BLaER1 treated with 17β-estradiol and CSF1 and Interleukin-3, amounts not matched to agents 10 nM and 100 nM (cell line): ENCODE measurements at regions not wholly inside any gene's neighbourhood (a gene's known extent, or its start where the extent isn't known, plus 50 kb on each side); places are given as distances from the start of the nearest gene placed in this dataset.
"Not testable (repeated sequence)": the region's sequence is repeated elsewhere in the genome, so short reads cannot be mapped to it uniquely, and the experiment has no call there.

Experiments used
- H3K27ac ChIP-seq, 11 experiments: shearing (Covaris generic); formaldehyde crosslinking; 2 replicates each; pipeline ENCODE4 v1.8.1; 2022
- H3K27me3 ChIP-seq, 11 experiments: shearing (Covaris generic); formaldehyde crosslinking; 2 replicates each; pipeline ENCODE4 v1.8.1; 2022
- H3K36me3 ChIP-seq, 11 experiments: shearing (Covaris generic); formaldehyde crosslinking; 2 replicates each; pipeline ENCODE4 v1.8.1; 2022
- H3K4me1 ChIP-seq, 10 experiments: shearing (Covaris generic); formaldehyde crosslinking; 2 replicates each; pipeline ENCODE4 v1.8.1; 2022
- H3K4me2 ChIP-seq, 11 experiments: shearing (Covaris generic); formaldehyde crosslinking; 2 replicates each; pipeline ENCODE4 v1.8.1; 2022
- H3K4me3 ChIP-seq, 10 experiments: shearing (Covaris generic); formaldehyde crosslinking; 2 replicates each; pipeline ENCODE4 v1.8.1; 2022
- H3K9ac ChIP-seq, 11 experiments: shearing (Covaris generic); formaldehyde crosslinking; 2 replicates each; pipeline ENCODE4 v1.8.1; 2022
- H3K9me3 ChIP-seq, 11 experiments: shearing (Covaris generic); formaldehyde crosslinking; replicated peaks in 1 of 11; 2 replicates each; pipeline ENCODE4 v1.8.1; 2022
- H4K20me1 ChIP-seq, 11 experiments: shearing (Covaris generic); formaldehyde crosslinking; 2 replicates each; pipeline ENCODE4 v1.8.1; 2022
- Cebpa-rat ChIP-seq, 11 experiments: shearing (Covaris generic); IDR thresholded peaks; 2 replicates each; pipeline ENCODE4 v1.8.1; 2022

- Histone ChIP-seq H3K9ac (no peak overlapping the region), H3K36me3 (no peaks in the 10 kb centered on the region), H3K27ac (no peak overlapping the region), H3K4me3 (no peak overlapping the region), H4K20me1 (no peaks in the 10 kb centered on the region), H3K27me3 (no peaks in the 10 kb centered on the region), H3K9me3 (no peaks in the 10 kb centered on the region; a peak in 1 of 22 replicates), H3K4me1 (no peaks in the 10 kb centered on the region), H3K4me2 (no peak overlapping the region)
- TF ChIP-seq Cebpa-rat (IDR thresholded peaks at IDR 0.05) = no peak
These were observed 466.1 kb downstream of the KCNT2 start for GRCh38 chr1:196142111-196142640.

DNA sequence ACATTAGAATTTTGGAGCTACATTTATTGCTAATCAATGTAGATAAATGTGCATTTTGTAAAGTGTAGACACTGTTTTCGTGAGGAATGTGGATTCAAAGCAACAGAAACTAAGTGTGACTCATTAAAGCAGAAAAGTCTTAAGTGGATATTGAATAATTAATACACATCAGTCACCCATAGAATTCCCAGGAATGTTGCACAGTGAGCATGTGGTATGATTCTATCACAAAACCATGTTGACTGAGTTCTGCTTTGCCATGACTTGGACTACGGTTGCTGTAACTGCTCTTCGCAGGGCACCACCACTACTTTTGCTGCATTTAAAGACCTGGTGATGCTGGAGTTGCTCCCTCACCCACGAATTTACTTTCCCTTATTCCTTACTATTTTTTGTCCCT is 471.8 kb downstream of the KCNT2 start:
- no peaks in the 10 kb centered on the region; a peak in 1 of 22 replicates for H3K9me3 ChIP-seq

GRCh38 chr1:196131691-196132090 is 476.5 kb downstream of the KCNT2 start:
- no peak overlapping the region for H3K4me2 ChIP-seq
- no peaks in the 10 kb centered on the region for H3K36me3 ChIP-seq
- H3K9me3 ChIP-seq = no peaks in the 10 kb centered on the region
- no peaks in the 10 kb centered on the region for H3K27me3 ChIP-seq
- no peaks in the 10 kb centered on the region for H3K4me1 ChIP-seq
- no peak overlapping the region for H3K9ac ChIP-seq
- no peaks in the 10 kb centered on the region for H4K20me1 ChIP-seq
- no peak overlapping the region for H3K4me3 ChIP-seq
- TF ChIP-seq Cebpa-rat (IDR thresholded peaks at IDR 0.05) = no peak
- no peak overlapping the region for H3K27ac ChIP-seq

More for the DNA sequence above, 471.8 kb downstream of the KCNT2 start:
- H3K27ac ChIP-seq = no peak overlapping the region
- no peak overlapping the region for H3K9ac ChIP-seq
- H3K4me2 ChIP-seq = no peak overlapping the region
- no peak overlapping the region for H3K4me3 ChIP-seq
- H3K4me1 ChIP-seq = no peaks in the 10 kb centered on the region
- H3K27me3 ChIP-seq = no peaks in the 10 kb centered on the region
- TF ChIP-seq Cebpa-rat (IDR thresholded peaks at IDR 0.05) = no peak
- H4K20me1 ChIP-seq = no peaks in the 10 kb centered on the region
- no peaks in the 10 kb centered on the region for H3K36me3 ChIP-seq

GRCh38 chr1:196128835-196129234 is 479.4 kb downstream of the KCNT2 start:
- H3K4me1 ChIP-seq = no peaks in the 10 kb centered on the region
- no peaks in the 10 kb centered on the region for H4K20me1 ChIP-seq
- no peak for TF ChIP-seq Cebpa-rat (IDR thresholded peaks at IDR 0.05)
- no peaks in the 10 kb centered on the region for H3K27me3 ChIP-seq
- no peak overlapping the region for H3K4me2 ChIP-seq
- H3K36me3 ChIP-seq = no peaks in the 10 kb centered on the region
- no peak overlapping the region for H3K27ac ChIP-seq
- H3K9me3 ChIP-seq = no peaks in the 10 kb centered on the region
- no peak overlapping the region for H3K4me3 ChIP-seq
- no peak overlapping the region for H3K9ac ChIP-seq

GRCh38 chr1:196121181-196121580 is 487.1 kb downstream of the KCNT2 start:
- TF ChIP-seq Cebpa-rat (IDR thresholded peaks at IDR 0.05) = no peak
- no peaks in the 10 kb centered on the region for H4K20me1 ChIP-seq
- H3K4me3 ChIP-seq = no peak overlapping the region
- no peaks in the 10 kb centered on the region for H3K9me3 ChIP-seq
- H3K27ac ChIP-seq = no peak overlapping the region
- H3K4me2 ChIP-seq = no peak overlapping the region
- no peak overlapping the region for H3K9ac ChIP-seq
- H3K36me3 ChIP-seq = no peaks in the 10 kb centered on the region
- H3K27me3 ChIP-seq = no peaks in the 10 kb centered on the region
- H3K4me1 ChIP-seq = no peaks in the 10 kb centered on the region

DNA sequence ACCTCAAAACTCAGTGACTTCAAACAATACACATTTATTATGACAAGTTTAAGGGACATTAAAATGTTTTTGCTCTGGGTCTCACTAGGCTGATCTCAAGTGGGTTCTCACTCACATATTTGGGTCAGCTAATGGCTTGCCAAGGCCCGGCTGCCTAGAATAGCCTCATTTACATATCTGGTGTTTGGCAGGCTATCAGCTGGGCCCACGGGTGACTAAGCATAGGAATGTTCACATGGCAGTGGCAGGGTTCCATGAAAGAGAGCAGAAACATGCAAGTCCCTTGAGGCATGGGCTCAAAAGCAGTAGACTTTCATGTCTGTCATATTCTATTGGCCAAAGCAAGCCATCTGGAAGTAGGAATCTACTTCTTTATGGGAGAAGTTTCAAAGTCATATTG is 492.6 kb downstream of the KCNT2 start:
- Histone ChIP-seq H3K4me1 (peaks cover 0 to 6% (median 2%) of the 10 kb centered on the region in 10 experiments; a peak in 7 of 20 replicates), H3K27me3 (no peaks in the 10 kb centered on the region), H3K4me2 (peak overlapping the region in 5 of 11 experiments; percentile 15 to 49 (median 21); a peak in 5 of 22 replicates), H3K27ac (no peak overlapping the region), H3K9me3 (no peaks in the 10 kb centered on the region), H3K36me3 (no peaks in the 10 kb centered on the region), H3K4me3 (no peak overlapping the region), H4K20me1 (no peaks in the 10 kb centered on the region), H3K9ac (no peak overlapping the region)
- no peak for TF ChIP-seq Cebpa-rat (IDR thresholded peaks at IDR 0.05)

DNA sequence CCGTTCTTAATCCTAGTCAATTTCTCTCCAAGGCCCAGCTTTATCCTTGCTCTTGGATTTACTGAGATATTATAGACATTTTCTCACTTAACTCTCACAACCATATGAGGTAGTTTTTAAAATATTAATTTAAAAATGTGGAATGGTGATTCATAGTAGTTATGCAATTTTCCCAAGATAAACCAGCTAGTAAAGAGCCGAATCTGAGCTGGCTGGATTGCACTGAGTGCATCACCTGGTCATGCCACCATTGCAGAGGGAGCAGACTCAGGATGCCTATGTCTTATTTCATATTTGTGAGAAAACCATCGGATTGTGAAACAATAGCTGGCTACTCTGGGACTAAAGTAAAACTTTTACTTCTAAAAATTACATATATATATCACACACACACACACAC is 494.0 kb downstream of the KCNT2 start:
- Histone ChIP-seq H3K27ac (no peak overlapping the region), H3K4me2 (no peak overlapping the region), H3K9ac (no peak overlapping the region), H3K36me3 (no peaks in the 10 kb centered on the region), H3K4me3 (no peak overlapping the region), H3K27me3 (no peaks in the 10 kb centered on the region), H4K20me1 (no peaks in the 10 kb centered on the region), H3K9me3 (peaks cover 0 to 6% (median 0%) of the 10 kb centered on the region in 11 experiments; a peak in 1 of 22 replicates), H3K4me1 (peaks cover 0 to 6% (median 2%) of the 10 kb centered on the region in 10 experiments; a peak in 7 of 20 replicates)
- no peak for TF ChIP-seq Cebpa-rat (IDR thresholded peaks at IDR 0.05)

- H3K27ac ChIP-seq, H3K9ac ChIP-seq, H4K20me1 ChIP-seq, H3K4me1 ChIP-seq, H3K27me3 ChIP-seq, H3K4me3 ChIP-seq, H3K4me2 ChIP-seq, H3K9me3 ChIP-seq, H3K36me3 ChIP-seq: not testable (repeated sequence)
These were observed 499.2 kb downstream of the KCNT2 start for GRCh38 chr1:196108990-196109389.

DNA sequence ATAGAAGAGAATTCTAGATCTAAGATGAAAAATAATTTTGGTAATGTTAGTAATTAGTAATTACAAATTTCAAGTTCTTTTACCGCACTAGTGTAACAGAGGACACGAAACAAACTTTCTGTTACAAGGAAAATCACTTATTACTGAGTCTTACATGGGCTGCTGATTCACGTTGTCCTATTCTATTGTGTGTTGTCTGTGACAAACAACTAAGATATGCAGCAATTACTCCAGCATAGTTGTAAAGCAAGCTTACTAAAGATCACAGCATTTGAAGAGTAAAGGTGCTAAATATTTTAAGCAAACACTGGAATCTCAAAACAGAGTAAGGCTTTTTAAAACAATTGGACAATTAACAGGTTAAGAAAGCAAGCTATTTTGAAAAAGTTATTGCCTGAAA is 502.3 kb downstream of the KCNT2 start:
- Histone ChIP-seq H4K20me1 (no peaks in the 10 kb centered on the region), H3K4me1 (no peaks in the 10 kb centered on the region), H3K4me3 (no peak overlapping the region), H3K27ac (no peak overlapping the region), H3K9ac (no peak overlapping the region), H3K9me3 (peaks cover 9 to 25% (median 12%) of the 10 kb centered on the region in 11 experiments), H3K4me2 (no peak overlapping the region), H3K27me3 (no peaks in the 10 kb centered on the region), H3K36me3 (no peaks in the 10 kb centered on the region)
- no peak for TF ChIP-seq Cebpa-rat (IDR thresholded peaks at IDR 0.05)

GRCh38 chr1:196102826-196103225 is 505.4 kb downstream of the KCNT2 start:
- H3K27me3 ChIP-seq = no peaks in the 10 kb centered on the region
- H3K36me3 ChIP-seq = no peaks in the 10 kb centered on the region
- no peak for TF ChIP-seq Cebpa-rat (IDR thresholded peaks at IDR 0.05)
- H3K27ac ChIP-seq = no peak overlapping the region
- H4K20me1 ChIP-seq = no peaks in the 10 kb centered on the region
- H3K9ac ChIP-seq = no peak overlapping the region
- no peak overlapping the region for H3K4me3 ChIP-seq
- H3K4me1 ChIP-seq = no peaks in the 10 kb centered on the region
- no peak overlapping the region for H3K4me2 ChIP-seq
- H3K9me3 ChIP-seq = peaks cover 20 to 30% (median 24%) of the 10 kb centered on the region in 11 experiments
